Suprapubic skin (tissue), 2 donors: ENCODE measurements at regions not wholly inside any gene's neighbourhood (a gene's known extent, or its start where the extent isn't known, plus 50 kb on each side); places are given as distances from the start of the nearest gene placed in this dataset.

ENCODE experiments used
- EP300 ChIP-seq: sonication (generic); formaldehyde crosslinking; IDR thresholded peaks from one replicate; pipeline ENCODE4 v1.6.1; 2017; ENCODE audit warnings: antibody characterized with exemption
- POLR2A ChIP-seq, 2 donors: fragments of 450-650 bp; IDR thresholded peaks; one replicate each; pipeline ENCODE4 v1.6.1; 2017; ENCODE audit warnings: antibody characterized with exemption in 2 of 2, mild to moderate bottlenecking in 2 of 2, moderate library complexity in 2 of 2

- no peak for TF ChIP-seq POLR2A (IDR thresholded peaks at IDR 0.05)
- TF ChIP-seq EP300, result no peak
Measured at GRCh38 chr13:106373304-106373988, 162.0 kb downstream of the EFNB2 start.
